Adrenal gland (tissue), 5 donors: ENCODE measurements at regions not wholly inside any gene's neighbourhood (a gene's known extent, or its start where the extent isn't known, plus 50 kb on each side); places are given as distances from the start of the nearest gene placed in this dataset.

Experiments used
- CTCF ChIP-seq, 6 experiments: fragments of 450-650 bp in 4 of 6; fragments of 200-600 bp in 2 of 6; sonication (generic) in 1 of 6; IDR thresholded peaks; 1 replicate in 5 of 6; 2 replicates in 1 of 6; pipeline versions ENCODE4 v1.5.1 to v1.8.0; 2016 to 2021; ENCODE audit warnings: antibody characterized with exemption in 6 of 6, mild to moderate bottlenecking in 2 of 6, moderate library complexity in 1 of 6
- POLR2A ChIP-seq, 2 donors: fragments of 450-650 bp; IDR thresholded peaks; one replicate each; pipeline ENCODE4 v1.6.1; 2017; ENCODE audit warnings: antibody characterized with exemption in 2 of 2, mild to moderate bottlenecking in 2 of 2, moderate library complexity in 1 of 2
- donor health status: DM: no; HTN: no; CAD: no.

GRCh38 chr4:135598151-135598550 lies 1396.6 kb upstream of the PABPC4L start:
- TF ChIP-seq POLR2A (IDR thresholded peaks at IDR 0.05): no peak
- TF ChIP-seq CTCF (IDR thresholded peaks at IDR 0.05): no peak
